ENCODE measurements at regions not wholly inside any gene's neighbourhood (a gene's known extent, or its start where the extent isn't known, plus 50 kb on each side); places are given as distances from the start of the nearest gene placed in this dataset.

DNA sequence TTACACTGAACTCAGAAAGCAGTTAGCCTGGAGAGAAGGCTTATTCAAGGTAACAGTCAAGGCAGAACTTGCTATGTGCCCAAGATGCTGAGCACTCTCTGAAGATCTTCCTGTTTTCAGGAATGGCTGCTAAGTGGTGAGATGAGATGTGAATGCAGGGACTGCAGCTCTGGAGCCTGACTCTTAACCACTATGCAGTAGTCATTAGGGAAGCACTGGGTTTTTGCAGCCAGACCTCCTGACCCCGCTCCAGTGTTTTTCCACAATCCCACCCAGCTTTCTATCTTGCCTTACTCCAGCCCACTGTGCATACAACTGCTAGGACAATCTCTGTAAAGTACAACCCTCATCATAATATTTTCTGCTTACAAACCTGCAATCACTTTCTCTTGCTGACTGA is 95.2 kb upstream of the LNX1 start:
- H3K4me3 ChIP-seq (ENCODE audit: low read depth, poor library complexity, severe bottlenecking): no peak overlapping the region
- TF ChIP-seq, protein P1, sequence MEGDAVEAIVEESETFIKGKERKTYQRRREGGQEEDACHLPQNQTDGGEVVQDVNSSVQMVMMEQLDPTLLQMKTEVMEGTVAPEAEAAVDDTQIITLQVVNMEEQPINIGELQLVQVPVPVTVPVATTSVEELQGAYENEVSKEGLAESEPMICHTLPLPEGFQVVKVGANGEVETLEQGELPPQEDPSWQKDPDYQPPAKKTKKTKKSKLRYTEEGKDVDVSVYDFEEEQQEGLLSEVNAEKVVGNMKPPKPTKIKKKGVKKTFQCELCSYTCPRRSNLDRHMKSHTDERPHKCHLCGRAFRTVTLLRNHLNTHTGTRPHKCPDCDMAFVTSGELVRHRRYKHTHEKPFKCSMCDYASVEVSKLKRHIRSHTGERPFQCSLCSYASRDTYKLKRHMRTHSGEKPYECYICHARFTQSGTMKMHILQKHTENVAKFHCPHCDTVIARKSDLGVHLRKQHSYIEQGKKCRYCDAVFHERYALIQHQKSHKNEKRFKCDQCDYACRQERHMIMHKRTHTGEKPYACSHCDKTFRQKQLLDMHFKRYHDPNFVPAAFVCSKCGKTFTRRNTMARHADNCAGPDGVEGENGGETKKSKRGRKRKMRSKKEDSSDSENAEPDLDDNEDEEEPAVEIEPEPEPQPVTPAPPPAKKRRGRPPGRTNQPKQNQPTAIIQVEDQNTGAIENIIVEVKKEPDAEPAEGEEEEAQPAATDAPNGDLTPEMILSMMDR (IDR thresholded peaks at IDR 0.05): no peak
- no peak for TF ChIP-seq POLR2A (IDR thresholded peaks at IDR 0.05)
- intact Hi-C loops (cut with DNase I; ENCODE audit: low total_unique reads): no loop called here
- WGBS, 2 donors: 100% methylated on average over 1 of the region's 1 CpG
- no peak for DNase-seq (ENCODE audit: low spot score in 2 of 2)

DNA sequence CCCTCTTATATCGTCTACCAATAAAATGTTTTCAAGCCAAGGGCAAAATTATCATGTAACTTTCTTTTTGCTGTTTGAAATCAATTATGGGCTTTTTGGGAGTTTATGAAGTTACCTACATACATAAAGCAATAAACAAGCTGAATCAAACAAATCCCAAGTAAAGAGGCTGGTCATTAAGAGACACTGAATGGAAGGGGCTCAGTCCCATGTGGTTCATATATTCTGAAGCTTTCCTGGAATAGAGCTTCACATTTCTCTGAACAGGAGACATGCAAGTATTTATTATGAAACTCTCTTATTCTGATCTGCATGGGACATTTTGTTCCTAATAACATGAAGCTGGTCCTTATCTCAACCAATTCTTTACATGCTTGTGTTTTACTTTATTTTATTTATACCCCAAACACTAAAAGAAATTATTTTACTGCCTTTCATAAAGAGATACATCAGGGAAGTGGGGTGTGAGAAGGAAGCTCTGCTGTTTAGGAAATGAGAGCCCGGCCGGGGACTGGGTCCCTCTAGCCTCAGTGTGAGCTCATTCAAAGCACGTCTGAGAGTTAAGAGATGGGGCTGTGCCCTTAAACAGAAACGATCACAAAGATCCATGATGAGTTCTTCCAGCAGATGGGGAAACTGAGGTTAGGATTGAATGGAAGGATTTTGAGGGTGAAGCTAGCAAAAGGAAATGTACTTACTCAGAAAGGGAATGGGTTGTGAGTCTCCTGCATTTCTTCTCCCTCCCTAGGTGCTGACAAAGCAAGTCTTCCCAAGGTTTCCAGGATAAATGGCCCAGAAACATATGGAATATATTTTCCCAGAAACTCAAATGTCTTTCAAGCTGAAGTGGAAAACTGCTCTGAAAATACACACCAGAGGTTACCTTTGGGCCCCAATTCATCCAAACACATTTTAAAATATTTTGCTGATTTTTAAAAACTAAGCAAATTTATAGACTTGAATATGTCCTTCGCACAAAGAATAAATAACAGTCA is 93.1 kb upstream of the LNX1 start:
- no peak overlapping the region for H3K4me3 ChIP-seq (ENCODE audit: low read depth, poor library complexity, severe bottlenecking)
- TF ChIP-seq, protein P1 (IDR thresholded peaks at IDR 0.05): no peak
- no peak for TF ChIP-seq POLR2A (IDR thresholded peaks at IDR 0.05)
- DNase-seq (ENCODE audit: low spot score in 2 of 2): no peak
- intact Hi-C loops (cut with DNase I; ENCODE audit: low total_unique reads): no loop called here
- WGBS, 2 donors: 61 to 63% methylated on average over 6 of the region's 6 CpGs

DNA sequence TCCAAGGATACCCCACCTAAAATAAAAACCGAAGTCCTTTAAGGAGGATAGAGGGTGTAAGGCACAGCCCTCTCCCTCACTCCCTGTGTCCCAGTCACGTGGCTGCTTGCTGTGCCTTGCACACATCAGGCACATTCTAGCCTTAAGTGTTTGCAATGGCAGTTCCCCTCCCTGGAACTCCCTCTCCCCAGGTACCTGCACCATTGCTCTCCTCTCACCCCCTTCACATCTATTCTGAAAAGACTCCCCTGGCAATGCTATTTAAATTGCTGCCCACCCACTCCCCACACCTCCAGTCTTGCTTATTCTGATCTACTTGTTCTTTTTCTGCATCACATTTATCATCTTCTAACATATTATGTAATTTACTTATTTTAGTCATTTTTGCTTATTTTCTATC is 91.6 kb upstream of the LNX1 start:
- WGBS, 2 donors: 70 to 82% methylated on average over 2 of the region's 2 CpGs
- TF ChIP-seq POLR2A (IDR thresholded peaks at IDR 0.05): no peak
- TF ChIP-seq, protein P1 (IDR thresholded peaks at IDR 0.05): no peak
- intact Hi-C loops (cut with DNase I; ENCODE audit: low total_unique reads): no loop called here
- H3K4me3 ChIP-seq (ENCODE audit: low read depth, poor library complexity, severe bottlenecking): no peak overlapping the region
- no peak for DNase-seq (ENCODE audit: low spot score in 2 of 2)

DNA sequence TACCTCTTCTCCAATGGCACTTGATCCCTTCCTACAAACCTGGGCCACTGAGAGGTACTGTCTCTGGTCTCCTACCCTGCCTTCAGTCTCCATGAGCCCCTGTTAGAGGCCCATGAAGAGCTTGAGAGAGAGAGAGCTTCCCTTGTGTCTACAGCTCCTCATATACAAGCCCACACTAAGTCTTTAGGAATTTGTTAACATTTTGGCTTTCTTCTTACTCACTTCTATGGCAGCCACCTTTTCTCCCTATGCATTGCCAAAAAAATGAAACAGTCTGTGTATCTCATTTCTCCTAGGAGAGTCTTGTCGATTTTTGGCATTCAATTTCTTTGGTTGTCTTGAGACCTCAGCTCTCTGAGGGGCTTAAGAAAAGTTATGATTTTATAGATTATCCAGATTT is 90.9 kb upstream of the LNX1 start:
- intact Hi-C loops (cut with DNase I; ENCODE audit: low total_unique reads): no loop called here
- H3K4me3 ChIP-seq (ENCODE audit: low read depth, poor library complexity, severe bottlenecking): no peak overlapping the region
- no peak for DNase-seq (ENCODE audit: low spot score in 2 of 2)
- TF ChIP-seq, protein P1 (IDR thresholded peaks at IDR 0.05): no peak
- TF ChIP-seq POLR2A (IDR thresholded peaks at IDR 0.05): no peak
- WGBS, 2 donors: 69 to 84% methylated on average over 1 of the region's 1 CpG

DNA sequence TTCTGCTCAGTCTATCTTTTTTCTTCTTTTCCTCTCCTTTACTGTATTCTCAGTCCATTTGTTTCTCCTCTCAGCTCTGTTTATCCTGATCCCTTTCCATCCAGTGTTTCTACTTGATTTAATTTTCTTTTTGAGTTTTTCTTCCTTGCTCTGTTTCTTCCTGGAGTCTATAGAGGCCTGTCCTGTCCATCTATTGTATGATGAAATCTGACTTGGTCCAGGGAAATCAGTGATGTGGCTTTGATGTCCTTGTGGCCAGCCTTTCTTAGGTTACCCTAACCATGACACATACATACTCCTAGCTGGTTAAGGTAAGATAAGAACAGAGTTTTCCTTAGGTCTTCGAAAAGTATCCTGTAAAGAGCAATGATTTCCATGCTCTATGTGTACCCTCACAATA is 89.3 kb upstream of the LNX1 start:
- no peak overlapping the region for H3K4me3 ChIP-seq (ENCODE audit: low read depth, poor library complexity, severe bottlenecking)
- TF ChIP-seq, protein P1 (IDR thresholded peaks at IDR 0.05): no peak
- TF ChIP-seq POLR2A (IDR thresholded peaks at IDR 0.05): no peak
- DNase-seq (ENCODE audit: low spot score in 2 of 2): no peak
- intact Hi-C loops (cut with DNase I; ENCODE audit: low total_unique reads): no loop called here
- WGBS, 2 donors: 91 to 94% methylated on average over 1 of the region's 1 CpG

Data from lower leg skin (tissue), 4 donors.